HG03196 (cell line): ENCODE measurements at regions not wholly inside any gene's neighbourhood (a gene's known extent, or its start where the extent isn't known, plus 50 kb on each side); places are given as distances from the start of the nearest gene placed in this dataset.
"Not testable (repeated sequence)": the region's sequence is repeated elsewhere in the genome, so short reads cannot be mapped to it uniquely, and the experiment has no call there.

Experiments
- ATAC-seq: cut with Tn5 transposase; IDR thresholded peaks from one replicate; pipeline ENCODE4 v1.9.1; 2021; ENCODE audit not compliant: unreplicated experiment

GRCh38 chr2:42978887-42979415, 186.6 kb upstream of the HAAO start:
- ATAC-seq = no peak

- no peak for ATAC-seq
Measured at GRCh38 chr2:42978175-42978886, 185.9 kb upstream of the HAAO start.

- ATAC-seq = no peak
Measured at GRCh38 chr2:42977270-42978174, 185.1 kb upstream of the HAAO start.

- ATAC-seq = no peak
Measured at GRCh38 chr2:42976351-42976750, 184.0 kb upstream of the HAAO start.

- ATAC-seq = no peak
Measured at GRCh38 chr2:42974721-42975717, 182.6 kb upstream of the HAAO start.

- ATAC-seq = no peak
Measured at GRCh38 chr2:42974169-42974720, 181.9 kb upstream of the HAAO start.

GRCh38 chr2:42973726-42974125, 181.3 kb upstream of the HAAO start:
- no peak for ATAC-seq

- ATAC-seq = not testable (repeated sequence)
Measured at GRCh38 chr2:42972933-42973516, 180.6 kb upstream of the HAAO start.

- no peak for ATAC-seq
Measured at GRCh38 chr2:42971947-42972736, 179.8 kb upstream of the HAAO start.

GRCh38 chr2:42971381-42971780, 179.0 kb upstream of the HAAO start:
- ATAC-seq = no peak

- no peak for ATAC-seq
Measured at GRCh38 chr2:42970151-42970550, 177.8 kb upstream of the HAAO start.

- ATAC-seq = no peak
Measured at GRCh38 chr2:42969231-42970150, 177.1 kb upstream of the HAAO start.

- no peak for ATAC-seq
Measured at GRCh38 chr2:42967959-42968674, 175.7 kb upstream of the HAAO start.

- ATAC-seq = no peak
Measured at GRCh38 chr2:42965910-42966309, 173.5 kb upstream of the HAAO start.

GRCh38 chr2:42965196-42965595, 172.8 kb upstream of the HAAO start:
- no peak for ATAC-seq

GRCh38 chr2:42964439-42965083, 172.2 kb upstream of the HAAO start:
- ATAC-seq = no peak

- no peak for ATAC-seq
Measured at GRCh38 chr2:42963452-42964068, 171.2 kb upstream of the HAAO start.
